HG03571 (cell line): ENCODE measurements at regions not wholly inside any gene's neighbourhood (a gene's known extent, or its start where the extent isn't known, plus 50 kb on each side); places are given as distances from the start of the nearest gene placed in this dataset.

Source experiments
- ATAC-seq: cut with Tn5 transposase; IDR thresholded peaks from one replicate; pipeline ENCODE4 v1.9.1; 2021; ENCODE audit not compliant: unreplicated experiment

DNA sequence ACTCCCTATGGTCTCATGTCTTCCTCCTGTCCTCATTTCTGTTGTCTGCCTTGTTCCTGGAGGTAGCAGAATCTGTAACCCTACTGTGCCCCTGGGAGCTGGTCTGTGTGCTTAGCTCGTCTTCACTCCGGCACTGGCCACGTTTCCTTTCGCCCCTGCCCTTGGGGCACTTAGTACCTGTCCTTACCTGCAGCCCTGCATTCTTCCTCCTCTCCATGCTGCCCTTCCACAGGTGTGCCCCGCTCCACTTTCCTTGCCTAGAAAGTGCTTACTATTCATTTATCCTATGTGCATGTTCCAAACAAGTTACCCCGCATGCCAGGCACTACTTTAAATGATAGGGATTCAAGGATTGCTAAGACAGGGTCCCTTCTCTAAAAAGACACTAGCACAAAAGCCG lies 199.9 kb upstream of the ZMIZ1 start:
- no peak for ATAC-seq

- ATAC-seq = no peak
Observed at GRCh38 chr10:78869508-78870454, 199.0 kb upstream of the ZMIZ1 start.

GRCh38 chr10:78870458-78870857 lies 198.3 kb upstream of the ZMIZ1 start:
- ATAC-seq = no peak

GRCh38 chr10:78871796-78872195 lies 197.0 kb upstream of the ZMIZ1 start:
- ATAC-seq = no peak

DNA sequence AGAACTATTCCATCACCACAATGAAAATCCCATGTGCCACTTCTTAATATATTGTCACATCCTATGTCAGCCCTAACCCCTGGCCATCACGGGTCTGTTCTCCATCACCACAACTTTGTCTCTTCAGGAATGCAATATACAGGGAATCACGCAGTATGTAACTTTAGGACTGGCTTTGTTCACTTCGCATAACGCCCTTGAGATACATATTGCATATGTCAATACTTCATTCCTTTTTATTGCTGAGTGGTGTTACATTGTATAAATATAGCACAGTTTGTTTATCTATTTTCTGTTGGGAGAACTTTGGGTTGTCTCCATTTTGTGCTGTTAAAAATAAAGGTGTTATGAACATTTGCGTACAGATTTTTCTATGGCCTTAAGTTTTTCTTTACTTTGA lies 195.4 kb upstream of the ZMIZ1 start:
- no peak for ATAC-seq

GRCh38 chr10:78875331-78875877 lies 193.4 kb upstream of the ZMIZ1 start:
- ATAC-seq = no peak

- ATAC-seq = no peak
Observed at GRCh38 chr10:78875932-78876331, 192.8 kb upstream of the ZMIZ1 start.

- ATAC-seq = no peak
Observed at GRCh38 chr10:78876449-78876848, 192.3 kb upstream of the ZMIZ1 start.

GRCh38 chr10:78879621-78880020 lies 189.1 kb upstream of the ZMIZ1 start:
- no peak for ATAC-seq

GRCh38 chr10:78886129-78886528 lies 182.6 kb upstream of the ZMIZ1 start:
- no peak for ATAC-seq

DNA sequence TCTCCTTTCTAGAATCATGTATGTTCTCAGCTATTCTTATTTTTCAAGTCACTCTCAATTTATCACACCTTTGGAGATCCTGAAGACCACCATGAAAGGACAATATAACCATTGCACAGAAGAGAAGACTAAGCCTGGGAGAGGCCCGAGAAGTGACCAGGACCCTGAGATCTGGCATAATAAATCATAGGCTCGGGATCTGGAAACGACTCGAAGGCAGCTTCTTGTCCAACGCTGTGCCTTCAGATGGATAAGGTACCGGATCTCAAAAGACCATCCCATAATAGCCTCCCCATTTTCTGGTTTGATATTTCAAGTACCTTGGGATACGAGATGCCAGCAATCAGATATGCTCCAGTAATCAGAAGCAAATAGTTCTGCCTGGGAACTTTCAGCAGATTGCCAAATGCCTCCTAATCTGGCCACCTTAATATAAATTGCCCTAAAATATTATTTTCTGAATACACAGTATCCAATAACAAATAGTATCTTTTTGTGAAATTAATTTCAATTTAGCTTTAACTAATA lies 179.2 kb upstream of the ZMIZ1 start:
- no peak for ATAC-seq

DNA sequence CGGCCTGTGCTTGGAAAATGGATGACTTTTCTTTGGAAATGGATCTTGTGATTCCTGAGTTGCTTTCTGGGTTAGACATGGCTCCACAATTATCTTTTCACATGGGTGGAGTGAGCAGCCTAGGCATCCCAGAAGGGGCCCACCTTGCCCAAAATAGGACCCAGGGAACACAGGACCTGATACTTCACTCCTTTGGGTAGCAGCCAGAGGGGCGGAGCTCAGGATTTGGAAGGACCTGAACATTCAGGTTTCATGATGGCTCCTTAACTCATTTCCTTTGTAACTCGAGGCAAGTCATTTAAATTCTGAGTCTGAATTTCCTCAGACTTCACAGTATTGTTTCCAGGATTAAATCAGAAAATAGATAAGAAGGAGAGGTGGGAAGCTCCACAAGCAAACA lies 178.3 kb upstream of the ZMIZ1 start:
- ATAC-seq = no peak

- ATAC-seq = no peak
Observed at GRCh38 chr10:78891741-78892140, 177.0 kb upstream of the ZMIZ1 start.

- ATAC-seq = no peak
Observed at GRCh38 chr10:78892338-78893176, 176.2 kb upstream of the ZMIZ1 start.

DNA sequence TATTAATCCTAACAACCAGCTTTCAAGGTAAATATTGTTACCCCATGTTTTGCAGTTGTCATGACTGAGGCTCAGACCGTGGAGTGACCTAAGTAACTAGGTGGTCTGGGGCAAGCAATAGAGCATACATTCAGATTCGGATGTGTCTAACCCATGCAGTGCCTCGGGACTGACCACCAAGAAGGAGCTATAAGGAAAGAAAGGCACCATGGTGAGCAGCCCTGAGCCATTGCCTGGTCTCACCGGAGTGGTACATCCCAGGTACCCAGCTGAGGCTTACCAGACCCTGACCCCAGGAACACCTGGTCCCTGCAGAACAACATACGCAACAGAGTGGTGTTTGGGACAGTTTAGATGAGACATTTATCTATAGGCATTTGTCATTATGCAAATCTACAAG lies 175.5 kb upstream of the ZMIZ1 start:
- ATAC-seq = no peak

DNA sequence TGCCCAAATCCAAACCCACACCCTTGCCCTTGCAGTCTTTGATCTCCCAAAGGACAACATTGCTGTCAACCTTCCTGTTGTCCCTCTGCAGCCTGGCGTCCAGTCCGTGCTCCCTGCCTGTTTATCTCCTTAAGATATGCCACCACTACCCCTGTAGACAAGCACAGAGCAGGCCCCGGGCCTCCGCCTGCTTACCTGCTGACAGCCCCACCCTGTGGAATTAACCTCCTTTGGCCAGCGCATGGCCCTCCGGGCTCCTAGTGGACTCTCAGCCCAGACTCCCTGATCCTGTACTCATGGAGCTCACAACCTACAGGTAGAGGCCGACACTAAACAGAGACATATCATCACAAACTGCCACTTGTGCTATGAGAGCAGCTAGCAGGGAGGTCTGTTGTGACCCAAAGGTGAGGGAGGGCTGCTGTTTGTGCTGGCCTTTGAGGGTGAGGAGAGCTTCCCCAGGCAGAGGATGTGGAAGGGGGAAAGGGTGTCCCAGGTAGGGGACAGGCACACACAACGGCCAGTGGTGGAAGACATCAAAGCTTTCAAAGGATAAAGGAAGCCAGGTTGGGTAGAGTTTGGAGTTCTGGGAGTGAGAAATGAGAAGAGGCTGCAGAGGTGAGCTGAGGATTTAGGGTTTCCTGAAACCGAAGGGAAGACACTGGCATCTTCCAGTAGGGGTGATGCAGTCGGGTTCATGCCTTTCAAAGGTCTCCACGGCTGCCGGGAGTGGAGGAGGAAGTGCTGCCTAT lies 174.5 kb upstream of the ZMIZ1 start:
- no peak for ATAC-seq

GRCh38 chr10:78894841-78895195 lies 173.9 kb upstream of the ZMIZ1 start:
- ATAC-seq = no peak

- ATAC-seq = no peak
Observed at GRCh38 chr10:78895469-78895868, 173.3 kb upstream of the ZMIZ1 start.

GRCh38 chr10:78896159-78896928 lies 172.4 kb upstream of the ZMIZ1 start:
- ATAC-seq = no peak
